ENCODE measurements at regions not wholly inside any gene's neighbourhood (a gene's known extent, or its start where the extent isn't known, plus 50 kb on each side); places are given as distances from the start of the nearest gene placed in this dataset.

- Mint-ChIP-seq H3K9me3 (no peaks in the 10 kb centered on the region), H3K4me3 (no peak overlapping the region), H3K36me3 (ENCODE audit: low read depth) (peaks cover 51% of the 10 kb centered on the region), H3K27me3 (ENCODE audit: insufficient read depth) (peaks cover 3% of the 10 kb centered on the region; the same call in 1 of the 2 replicates), H3K4me1 (ENCODE audit: low read depth) (peaks cover 51% of the 10 kb centered on the region), H3K27ac (no peak overlapping the region)
- no peak for TF ChIP-seq CTCF (IDR thresholded peaks at IDR 0.05)
- DNase-seq: no peak
Measured at GRCh38 chrX:45845142-45845541, 644.5 kb upstream of the DIPK2B start.

GRCh38 chrX:45843518-45843917 is 642.8 kb upstream of the DIPK2B start:
- peaks cover 36% of the 10 kb centered on the region for H3K36me3 Mint-ChIP-seq (ENCODE audit: low read depth)
- TF ChIP-seq CTCF (IDR thresholded peaks at IDR 0.05): no peak

GRCh38 chrX:45842926-45843315 is 642.2 kb upstream of the DIPK2B start:
- Mint-ChIP-seq H3K4me3 (peak overlapping the region; percentile 60), H3K27me3 (ENCODE audit: insufficient read depth) (peaks cover 1% of the 10 kb centered on the region; the same call in 1 of the 2 replicates), H3K4me1 (ENCODE audit: low read depth) (peaks cover 42% of the 10 kb centered on the region), H3K27ac (peak overlapping the region; percentile 70), H3K36me3 (ENCODE audit: low read depth) (peaks cover 32% of the 10 kb centered on the region), H3K9me3 (no peaks in the 10 kb centered on the region)
- no peak for DNase-seq
- TF ChIP-seq CTCF (IDR thresholded peaks at IDR 0.05): no peak

More at GRCh38 chrX:45843518-45843917, 642.8 kb upstream of the DIPK2B start:
- Mint-ChIP-seq H3K27ac (peak overlapping the region; percentile 70; the same call in 1 of the 2 replicates), H3K27me3 (ENCODE audit: insufficient read depth) (peaks cover 1% of the 10 kb centered on the region; the same call in 1 of the 2 replicates), H3K4me1 (ENCODE audit: low read depth) (peaks cover 46% of the 10 kb centered on the region), H3K4me3 (0 out of 2 replicates have a peak overlapping the region, but pooled peaks have one; percentile 60), H3K9me3 (no peaks in the 10 kb centered on the region)
- DNase-seq: no peak

- Mint-ChIP-seq H3K36me3 (ENCODE audit: low read depth) (peaks cover 30% of the 10 kb centered on the region), H3K4me1 (ENCODE audit: low read depth) (peaks cover 39% of the 10 kb centered on the region), H3K27me3 (ENCODE audit: insufficient read depth) (peaks cover 1% of the 10 kb centered on the region), H3K4me3 (peak overlapping the region; percentile 60), H3K27ac (peak overlapping the region; percentile 70), H3K9me3 (no peaks in the 10 kb centered on the region)
- DNase-seq: no peak
- no peak for TF ChIP-seq CTCF (IDR thresholded peaks at IDR 0.05)
Measured at GRCh38 chrX:45842207-45842925, 641.7 kb upstream of the DIPK2B start.

- no peak for TF ChIP-seq CTCF (IDR thresholded peaks at IDR 0.05)
- Mint-ChIP-seq H3K27ac (no peak overlapping the region; the same call in 1 of the 2 replicates), H3K27me3 (ENCODE audit: insufficient read depth) (peaks cover 1% of the 10 kb centered on the region), H3K4me1 (ENCODE audit: low read depth) (peaks cover 34% of the 10 kb centered on the region), H3K4me3 (no peak overlapping the region), H3K9me3 (no peaks in the 10 kb centered on the region), H3K36me3 (ENCODE audit: low read depth) (peaks cover 25% of the 10 kb centered on the region)
- no peak for DNase-seq
Measured at GRCh38 chrX:45840411-45840950, 639.8 kb upstream of the DIPK2B start.

All from HFFc6 (cell line).